ENCODE measurements at regions not wholly inside any gene's neighbourhood (a gene's known extent, or its start where the extent isn't known, plus 50 kb on each side); places are given as distances from the start of the nearest gene placed in this dataset.
"Not testable (repeated sequence)": the region's sequence is repeated elsewhere in the genome, so short reads cannot be mapped to it uniquely, and the experiment has no call there.

DNA sequence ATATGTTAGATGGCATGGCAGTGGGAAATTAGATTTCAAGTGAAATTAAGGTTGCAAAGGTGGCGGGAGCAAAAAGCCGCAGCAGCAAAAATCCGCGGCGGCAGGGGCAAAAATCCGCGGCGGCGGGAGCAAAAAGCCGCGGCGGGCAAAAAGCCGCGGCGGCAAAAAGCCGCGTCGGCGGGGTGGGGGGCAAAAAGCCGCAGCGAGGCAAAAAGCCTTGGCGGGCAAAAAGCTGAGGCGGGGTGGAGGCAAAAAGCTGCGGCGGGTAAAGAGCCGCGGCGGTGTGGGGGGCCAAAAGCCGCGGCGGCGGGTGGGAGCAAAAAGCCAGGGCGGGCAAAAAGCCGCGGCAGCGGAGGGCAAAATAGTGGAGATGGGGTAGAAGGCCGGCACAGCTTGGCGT, 197.6 kb downstream of the TP53TG3 start:
- DNase-seq (ENCODE audit: low read depth): not testable (repeated sequence)

DNA sequence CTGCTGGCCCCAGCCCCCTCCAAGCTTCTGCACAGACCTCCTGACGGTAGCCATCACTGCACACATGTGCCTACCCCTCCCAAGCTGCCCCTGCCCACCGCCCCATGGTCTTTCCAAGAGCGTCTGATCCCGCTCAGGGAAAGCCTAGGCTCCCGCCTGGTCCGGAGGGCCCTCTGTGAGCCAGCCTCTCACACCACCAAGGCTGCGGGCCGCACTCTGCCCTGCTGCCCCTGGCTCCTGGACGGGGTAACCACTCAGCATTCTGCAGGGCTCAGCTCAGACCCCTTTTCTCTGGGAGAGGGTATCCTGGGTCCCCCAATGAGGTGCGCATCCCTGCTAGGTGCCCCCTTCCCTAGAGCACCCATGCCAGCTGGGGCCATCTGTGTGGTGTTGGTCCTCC, 198.4 kb downstream of the TP53TG3 start:
- DNase-seq (ENCODE audit: low read depth): not testable (repeated sequence)

DNA sequence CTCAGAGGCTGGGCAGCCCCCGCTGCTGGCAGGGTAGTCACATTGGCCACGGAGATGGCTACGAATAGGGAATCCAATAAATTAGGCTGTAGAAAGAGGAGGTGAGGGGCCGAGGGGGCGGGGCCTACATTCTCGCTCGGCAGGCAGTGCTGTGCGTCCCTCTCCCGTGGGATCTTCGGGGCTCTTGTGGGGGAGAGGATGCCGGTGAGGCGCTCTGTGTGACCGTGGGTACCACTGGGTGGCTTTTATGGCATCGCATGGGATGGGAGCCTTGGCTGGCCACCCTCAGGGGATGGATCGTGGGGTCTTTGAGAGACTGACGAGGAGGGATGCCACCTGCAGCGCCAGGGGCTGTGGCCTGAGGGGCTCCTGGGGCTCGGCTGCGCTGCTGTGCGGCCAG, 201.6 kb downstream of the TP53TG3 start:
- DNase-seq (ENCODE audit: low read depth): not testable (repeated sequence)

DNA sequence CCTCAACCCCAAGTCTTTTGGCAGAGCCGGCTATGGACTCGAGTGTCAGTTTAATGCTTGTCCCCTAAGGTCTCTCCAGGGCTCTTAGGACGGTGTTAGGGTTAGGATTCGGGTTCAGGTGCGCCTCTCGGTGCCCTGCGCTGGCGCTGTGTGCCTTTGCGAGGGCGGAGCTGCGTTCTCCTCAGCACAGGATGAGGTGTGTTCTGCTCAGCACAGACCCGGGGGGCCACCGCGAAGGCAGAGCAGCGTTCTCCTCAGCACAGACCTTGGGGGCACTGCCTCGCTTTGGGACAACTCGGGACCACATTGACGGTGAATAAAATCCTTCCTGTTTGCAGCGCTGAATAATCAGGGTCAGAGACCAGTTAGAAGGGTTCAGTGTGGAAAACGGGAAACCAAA, 208.6 kb downstream of the TP53TG3D start:
- DNase-seq (ENCODE audit: low read depth): peak; percentile 13

- not testable (repeated sequence) for DNase-seq (ENCODE audit: low read depth)
These were observed 207.9 kb downstream of the TP53TG3D start for GRCh38 chr16:32461001-32461400.

Data from Daoy (cell line).